Chondrocyte (in vitro differentiated cells): ENCODE measurements at regions not wholly inside any gene's neighbourhood (a gene's known extent, or its start where the extent isn't known, plus 50 kb on each side); places are given as distances from the start of the nearest gene placed in this dataset.
"Not testable (repeated sequence)": the region's sequence is repeated elsewhere in the genome, so short reads cannot be mapped to it uniquely, and the experiment has no call there.

Experiments used
- DNase-seq: peaks from one replicate; pipeline ENCODE4 v3.0.0; 2021; ENCODE audit warnings: mixed read lengths, low spot score
- H3K27ac Mint-ChIP-seq: one replicate; pipeline ENCODE4 v1.8.0; 2021; ENCODE audit warnings: mild to moderate bottlenecking, moderate library complexity, mixed read lengths; ENCODE audit not compliant: unreplicated experiment
- H3K27me3 Mint-ChIP-seq: 2 replicates; pipeline ENCODE4 v1.8.0; 2021; ENCODE audit warnings: low read depth, mixed read lengths
- H3K36me3 Mint-ChIP-seq: 2 replicates; pipeline ENCODE4 v1.8.0; 2021; ENCODE audit warnings: low read depth, mixed read lengths
- H3K4me1 Mint-ChIP-seq: 2 replicates; pipeline ENCODE4 v1.8.0; 2021; ENCODE audit warnings: low read depth, mild to moderate bottlenecking, mixed read lengths
- H3K4me3 Mint-ChIP-seq: one replicate; pipeline ENCODE4 v1.8.0; 2021; ENCODE audit warnings: mild to moderate bottlenecking, moderate library complexity, mixed read lengths; ENCODE audit not compliant: unreplicated experiment
- H3K9me3 Mint-ChIP-seq: 2 replicates; pipeline ENCODE4 v1.8.0; 2021; ENCODE audit warnings: low read depth, mixed read lengths
- CTCF ChIP-seq: fragments of 200-600 bp; sonication (generic); IDR thresholded peaks from 2 replicates; pipeline ENCODE4 v1.5.0; 2021; ENCODE audit warnings: antibody characterized with exemption, mild to moderate bottlenecking, moderate library complexity

GRCh38 chr5:67897431-67897830, 318.1 kb upstream of the PIK3R1 start:
- Mint-ChIP-seq H3K27ac (no peak overlapping the region), H3K4me1 (peaks cover 35% of the 10 kb centered on the region), H3K9me3 (peaks cover 8% of the 10 kb centered on the region), H3K4me3 (no peak overlapping the region), H3K27me3 (no peaks in the 10 kb centered on the region), H3K36me3 (peaks cover 5% of the 10 kb centered on the region)
- no peak for TF ChIP-seq CTCF
- no peak for DNase-seq

DNA sequence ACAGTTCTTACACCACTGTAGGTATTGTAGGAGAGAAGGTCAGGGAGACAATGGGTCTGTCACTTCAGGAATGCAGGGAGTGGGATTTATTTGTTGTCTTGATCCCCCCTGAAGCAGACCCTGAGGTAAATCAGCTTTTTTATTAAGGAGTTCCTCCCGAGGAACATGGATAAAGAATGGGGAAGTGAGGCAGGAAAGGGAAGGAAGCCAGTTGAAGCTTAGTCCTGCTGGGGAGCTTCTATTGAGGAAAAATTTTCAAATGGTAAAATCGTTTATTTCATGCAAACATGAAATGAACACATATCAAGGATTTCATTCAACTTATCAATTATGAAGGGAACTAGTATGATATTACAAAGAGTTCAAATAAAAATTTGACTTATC, 318.6 kb upstream of the PIK3R1 start:
- peaks cover 30% of the 10 kb centered on the region for H3K4me1 Mint-ChIP-seq
- no peak for DNase-seq
- H3K36me3 Mint-ChIP-seq: peaks cover 5% of the 10 kb centered on the region
- no peak overlapping the region for H3K27ac Mint-ChIP-seq
- H3K9me3 Mint-ChIP-seq: peaks cover 8% of the 10 kb centered on the region
- no peak overlapping the region for H3K4me3 Mint-ChIP-seq
- H3K27me3 Mint-ChIP-seq: no peaks in the 10 kb centered on the region
- no peak for TF ChIP-seq CTCF

- Mint-ChIP-seq H3K27ac (no peak overlapping the region), H3K9me3 (peaks cover 10% of the 10 kb centered on the region), H3K4me3 (no peak overlapping the region), H3K4me1 (peaks cover 28% of the 10 kb centered on the region), H3K27me3 (no peaks in the 10 kb centered on the region), H3K36me3 (peaks cover 5% of the 10 kb centered on the region)
- no peak for DNase-seq
- no peak for TF ChIP-seq CTCF
Measured at GRCh38 chr5:67896311-67896929, 319.1 kb upstream of the PIK3R1 start.

DNA sequence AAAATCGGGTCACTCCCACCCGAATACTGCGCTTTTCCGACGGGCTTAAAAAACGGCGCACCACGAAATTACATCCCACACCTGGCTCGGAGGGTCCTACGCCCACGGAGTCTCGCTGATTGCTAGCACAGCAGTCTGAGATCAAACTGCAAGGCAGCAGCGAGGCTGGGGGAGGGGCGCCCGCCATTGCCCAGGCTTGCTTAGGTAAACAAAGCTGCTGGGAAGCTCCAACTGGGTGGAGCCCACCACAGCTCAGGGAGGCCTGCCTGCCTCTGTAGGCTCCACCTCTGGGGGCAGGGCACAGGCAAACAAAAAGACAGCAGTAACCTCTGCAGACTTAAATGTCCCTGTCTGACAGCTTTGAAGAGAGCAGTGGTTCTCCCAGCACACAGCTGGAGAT, 325.7 kb upstream of the PIK3R1 start:
- not testable (repeated sequence) for H3K27ac Mint-ChIP-seq, H3K4me1 Mint-ChIP-seq, H3K36me3 Mint-ChIP-seq, H3K4me3 Mint-ChIP-seq, DNase-seq, H3K27me3 Mint-ChIP-seq, H3K9me3 Mint-ChIP-seq

- H3K9me3 Mint-ChIP-seq: peaks cover 2% of the 10 kb centered on the region
Measured at GRCh38 chr5:67887748-67888161, 327.8 kb upstream of the PIK3R1 start.

More at GRCh38 chr5:67887748-67888161, 327.8 kb upstream of the PIK3R1 start:
- no peak overlapping the region for H3K27ac Mint-ChIP-seq
- H3K36me3 Mint-ChIP-seq: no peaks in the 10 kb centered on the region
- no peak for TF ChIP-seq CTCF
- H3K4me3 Mint-ChIP-seq: no peak overlapping the region
- DNase-seq: no peak
- H3K27me3 Mint-ChIP-seq: no peaks in the 10 kb centered on the region
- no peaks in the 10 kb centered on the region for H3K4me1 Mint-ChIP-seq
